ENCODE measurements at regions not wholly inside any gene's neighbourhood (a gene's known extent, or its start where the extent isn't known, plus 50 kb on each side); places are given as distances from the start of the nearest gene placed in this dataset.

DNA sequence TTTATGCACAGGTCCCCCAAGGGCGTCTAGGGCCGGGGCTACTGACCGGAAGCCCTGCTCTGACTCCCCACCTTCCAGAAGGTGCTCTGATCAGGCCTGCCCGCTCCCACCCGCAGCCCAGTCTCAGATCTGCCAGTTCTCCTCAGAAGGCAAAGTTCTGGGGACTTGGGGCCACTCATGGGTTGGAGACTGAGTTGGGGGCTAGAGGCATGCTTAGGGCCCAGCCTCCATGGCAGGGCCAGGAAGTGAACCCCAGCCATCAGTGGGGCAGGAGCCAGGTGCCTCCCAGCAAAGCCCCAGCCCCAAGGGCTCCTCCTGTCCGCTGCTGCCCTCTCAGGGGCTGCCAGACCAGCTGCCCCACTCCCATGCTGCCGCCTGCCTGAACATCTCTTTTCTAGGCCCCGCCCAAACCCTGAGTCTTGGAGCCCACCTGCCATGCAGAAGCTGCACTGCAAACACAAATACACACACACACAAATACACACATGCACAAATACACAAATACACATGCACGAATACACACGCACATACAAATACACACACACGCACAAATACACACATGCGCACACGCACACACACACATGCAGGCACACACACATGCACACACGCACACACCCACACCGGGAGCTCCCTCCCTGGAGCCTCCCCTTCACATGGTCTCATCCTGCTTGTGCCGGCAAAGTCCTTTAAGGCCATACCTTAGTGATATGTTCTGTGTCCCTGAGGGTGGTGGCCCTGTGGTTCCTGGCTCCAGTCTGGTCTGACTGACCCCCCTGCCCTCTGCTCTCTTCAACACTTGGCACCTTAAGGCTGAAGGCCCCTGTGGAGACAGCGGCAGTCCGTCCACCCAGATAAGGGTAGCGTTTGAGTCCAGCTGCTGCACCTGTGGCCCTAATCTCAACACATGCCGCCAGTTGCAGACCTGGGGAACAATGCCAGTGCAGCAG is 59.2 kb upstream of the KLF13 start:
- no peaks in the 10 kb centered on the region for H3K36me3 ChIP-seq (ENCODE audit: low read depth)
- no peak for ATAC-seq
- TF ChIP-seq, protein P1, sequence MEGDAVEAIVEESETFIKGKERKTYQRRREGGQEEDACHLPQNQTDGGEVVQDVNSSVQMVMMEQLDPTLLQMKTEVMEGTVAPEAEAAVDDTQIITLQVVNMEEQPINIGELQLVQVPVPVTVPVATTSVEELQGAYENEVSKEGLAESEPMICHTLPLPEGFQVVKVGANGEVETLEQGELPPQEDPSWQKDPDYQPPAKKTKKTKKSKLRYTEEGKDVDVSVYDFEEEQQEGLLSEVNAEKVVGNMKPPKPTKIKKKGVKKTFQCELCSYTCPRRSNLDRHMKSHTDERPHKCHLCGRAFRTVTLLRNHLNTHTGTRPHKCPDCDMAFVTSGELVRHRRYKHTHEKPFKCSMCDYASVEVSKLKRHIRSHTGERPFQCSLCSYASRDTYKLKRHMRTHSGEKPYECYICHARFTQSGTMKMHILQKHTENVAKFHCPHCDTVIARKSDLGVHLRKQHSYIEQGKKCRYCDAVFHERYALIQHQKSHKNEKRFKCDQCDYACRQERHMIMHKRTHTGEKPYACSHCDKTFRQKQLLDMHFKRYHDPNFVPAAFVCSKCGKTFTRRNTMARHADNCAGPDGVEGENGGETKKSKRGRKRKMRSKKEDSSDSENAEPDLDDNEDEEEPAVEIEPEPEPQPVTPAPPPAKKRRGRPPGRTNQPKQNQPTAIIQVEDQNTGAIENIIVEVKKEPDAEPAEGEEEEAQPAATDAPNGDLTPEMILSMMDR (IDR thresholded peaks at IDR 0.05) = no peak
- no peaks in the 10 kb centered on the region for H3K9me3 ChIP-seq
- intact Hi-C loops (cut with DNase I, micrococcal nuclease) = no loop called here
- H3K4me3 ChIP-seq = no peak overlapping the region
- DNase-seq = peak in 1 of 3 donors; percentile 56
- peaks cover 66% of the 10 kb centered on the region for H3K4me1 ChIP-seq (ENCODE audit: low read depth)

DNA sequence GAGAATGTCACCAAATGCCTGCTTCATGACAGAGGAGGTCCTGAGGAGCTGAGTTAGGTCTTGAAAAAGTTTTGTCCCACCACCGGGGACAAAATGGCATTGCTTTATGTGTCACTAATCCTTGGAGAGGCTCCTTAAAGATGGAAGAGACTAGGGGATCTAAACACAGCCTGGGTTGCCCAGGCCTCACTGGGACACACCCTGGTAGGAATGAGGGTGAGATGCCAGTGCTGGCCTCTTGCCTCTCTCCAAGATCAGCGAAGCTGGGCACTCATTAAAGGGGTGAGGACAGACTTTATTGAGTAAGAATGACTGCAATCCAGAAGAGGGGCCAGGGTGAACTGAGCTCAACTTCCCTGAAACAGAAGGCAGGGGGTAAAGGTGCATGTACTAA is 58.5 kb upstream of the KLF13 start:
- H3K9me3 ChIP-seq = no peaks in the 10 kb centered on the region
- DNase-seq (peak; percentile 11 to 36 (median 19)), ATAC-seq (no peak)
- TF ChIP-seq, protein P1 (IDR thresholded peaks at IDR 0.05) = no peak
- H3K36me3 ChIP-seq (ENCODE audit: low read depth) = no peaks in the 10 kb centered on the region
- H3K4me3 ChIP-seq = no peak overlapping the region
- peaks cover 71% of the 10 kb centered on the region for H3K4me1 ChIP-seq (ENCODE audit: low read depth)
- intact Hi-C loops (cut with DNase I, micrococcal nuclease) = no loop called here

DNA sequence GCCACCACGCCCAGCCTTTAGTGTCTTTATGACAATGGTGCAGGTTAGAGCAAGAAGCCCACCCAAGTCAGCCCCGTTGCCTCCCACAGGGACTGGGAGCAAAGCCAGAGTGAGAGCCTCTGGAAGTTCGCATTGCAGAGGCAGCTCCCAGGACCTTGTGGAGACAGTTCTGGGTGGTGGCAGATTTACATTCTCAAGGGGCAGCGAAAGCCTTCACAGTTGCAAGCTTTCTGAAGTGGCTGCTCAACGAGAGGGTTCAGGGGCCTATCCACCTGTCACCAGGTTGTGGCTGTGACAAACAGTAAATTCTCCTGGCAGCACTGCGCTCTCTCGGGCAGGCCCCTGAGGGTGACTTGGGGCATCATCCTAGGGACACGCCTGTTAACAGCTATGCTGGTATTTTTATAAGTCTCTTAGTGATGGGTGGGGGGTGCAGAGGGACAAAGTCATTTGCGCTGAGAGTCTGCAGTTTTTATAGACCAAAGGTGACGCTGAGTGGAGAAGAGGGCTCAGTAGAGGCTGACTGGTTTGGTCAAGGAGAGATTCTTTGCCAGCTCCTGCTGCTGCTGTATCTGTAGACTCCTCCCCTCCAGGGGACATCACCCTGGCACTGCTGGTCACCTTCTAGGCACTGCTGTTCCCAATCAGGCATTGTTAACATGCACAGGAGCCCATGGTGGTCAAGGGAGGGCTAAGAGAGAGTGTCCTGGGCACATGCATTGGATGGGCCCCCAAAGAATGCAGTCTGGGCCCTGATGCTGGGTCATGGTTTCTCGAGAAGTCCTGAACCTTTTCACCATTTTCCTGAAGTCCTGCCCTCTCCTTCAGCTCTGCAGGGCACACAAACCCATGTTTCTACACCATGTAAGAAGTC is 57.5 kb upstream of the KLF13 start:
- TF ChIP-seq, protein P1 (IDR thresholded peaks at IDR 0.05) = no peak
- no peaks in the 10 kb centered on the region for H3K36me3 ChIP-seq (ENCODE audit: low read depth)
- no peaks in the 10 kb centered on the region for H3K9me3 ChIP-seq
- peaks cover 60% of the 10 kb centered on the region for H3K4me1 ChIP-seq (ENCODE audit: low read depth)
- DNase-seq (peak in 1 of 3 donors; percentile 57), ATAC-seq (peak; percentile 20)
- H3K4me3 ChIP-seq = no peak overlapping the region
- intact Hi-C loops (cut with DNase I, micrococcal nuclease) = no loop called here

DNA sequence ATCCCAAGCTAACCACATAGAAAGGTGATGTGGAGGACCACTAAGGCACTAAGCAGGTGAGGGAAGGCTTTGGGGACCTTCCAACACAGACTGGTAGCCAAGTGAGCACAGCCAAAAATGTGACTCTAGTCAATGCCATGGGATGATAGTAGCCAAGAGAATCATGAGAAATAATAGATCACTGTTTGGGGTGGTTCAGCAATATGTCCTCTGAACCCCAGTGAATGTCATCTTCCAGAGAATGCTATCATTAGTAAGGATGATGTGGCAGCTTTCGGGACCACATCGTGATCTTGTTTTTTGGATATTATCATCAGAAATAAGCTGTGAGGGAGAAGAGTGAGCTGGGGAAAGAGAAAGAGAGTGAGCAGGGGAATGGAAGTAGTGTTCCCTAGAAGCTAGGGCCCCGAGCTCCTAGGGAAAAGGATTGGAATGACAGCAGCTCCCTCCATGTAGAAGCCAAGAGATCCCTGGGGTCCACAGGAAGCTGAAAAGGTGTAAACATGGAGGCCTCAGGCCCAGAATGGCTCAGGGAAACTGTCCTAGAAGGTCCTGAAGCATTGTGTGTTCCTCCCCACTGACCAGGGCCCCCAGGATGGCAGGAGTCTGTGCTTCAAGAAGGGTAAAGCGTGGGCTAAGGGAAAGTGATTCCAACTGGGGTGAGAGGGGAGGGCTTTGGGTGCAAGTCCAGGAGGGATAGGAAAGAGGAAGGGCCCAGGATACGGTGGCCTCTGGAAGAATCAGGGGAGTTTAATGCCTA is 56.6 kb upstream of the KLF13 start:
- DNase-seq (peak in 1 of 3 donors; percentile 6), ATAC-seq (no peak)
- intact Hi-C loops (cut with DNase I, micrococcal nuclease) = no loop called here
- H3K36me3 ChIP-seq (ENCODE audit: low read depth) = no peaks in the 10 kb centered on the region
- H3K4me3 ChIP-seq = no peak overlapping the region
- H3K9me3 ChIP-seq = no peaks in the 10 kb centered on the region
- H3K4me1 ChIP-seq (ENCODE audit: low read depth) = peaks cover 54% of the 10 kb centered on the region
- TF ChIP-seq, protein P1 (IDR thresholded peaks at IDR 0.05) = no peak

- peaks cover 47% of the 10 kb centered on the region for H3K4me1 ChIP-seq (ENCODE audit: low read depth)
- TF ChIP-seq, protein P1 (IDR thresholded peaks at IDR 0.05) = no peak
- no peak for DNase-seq
- ATAC-seq = no peak
- no peak overlapping the region for H3K4me3 ChIP-seq
- no peaks in the 10 kb centered on the region for H3K9me3 ChIP-seq
- intact Hi-C loops (cut with DNase I, micrococcal nuclease) = no loop called here
- H3K36me3 ChIP-seq (ENCODE audit: low read depth) = no peaks in the 10 kb centered on the region
These were observed 55.9 kb upstream of the KLF13 start for GRCh38 chr15:31270767-31271166.

Data from mucosa of descending colon (tissue), 3 donors.